Hypothalamus (tissue), 51 donors: ENCODE measurements at regions not wholly inside any gene's neighbourhood (a gene's known extent, or its start where the extent isn't known, plus 50 kb on each side); places are given as distances from the start of the nearest gene placed in this dataset.

ENCODE experiments used
- DNase-seq, 51 donors: peaks; one replicate each; lab custom pipeline; 2025; lab: John Stamatoyannopoulos, UW

DNA sequence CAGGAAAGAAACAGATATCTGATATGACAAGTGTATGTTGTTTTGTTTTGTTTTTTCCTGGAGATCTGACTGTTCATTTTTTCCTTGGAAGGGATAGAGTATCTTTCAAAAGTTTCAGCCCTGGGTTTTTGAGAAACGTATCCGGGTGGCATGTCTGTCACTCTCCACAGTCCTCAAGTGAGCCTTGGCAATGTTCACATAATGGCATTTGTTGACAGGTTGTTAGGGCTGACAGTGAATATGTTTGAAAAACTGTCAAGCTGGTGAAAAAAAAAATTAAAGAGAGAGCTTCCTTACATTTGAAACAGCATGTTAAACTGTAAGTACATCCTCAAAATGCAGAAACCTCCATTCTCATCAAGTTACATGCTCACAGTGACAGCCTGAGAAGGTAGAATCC, 113.0 kb upstream of the DYNLRB2 start:
- DNase-seq, result no peak

DNA sequence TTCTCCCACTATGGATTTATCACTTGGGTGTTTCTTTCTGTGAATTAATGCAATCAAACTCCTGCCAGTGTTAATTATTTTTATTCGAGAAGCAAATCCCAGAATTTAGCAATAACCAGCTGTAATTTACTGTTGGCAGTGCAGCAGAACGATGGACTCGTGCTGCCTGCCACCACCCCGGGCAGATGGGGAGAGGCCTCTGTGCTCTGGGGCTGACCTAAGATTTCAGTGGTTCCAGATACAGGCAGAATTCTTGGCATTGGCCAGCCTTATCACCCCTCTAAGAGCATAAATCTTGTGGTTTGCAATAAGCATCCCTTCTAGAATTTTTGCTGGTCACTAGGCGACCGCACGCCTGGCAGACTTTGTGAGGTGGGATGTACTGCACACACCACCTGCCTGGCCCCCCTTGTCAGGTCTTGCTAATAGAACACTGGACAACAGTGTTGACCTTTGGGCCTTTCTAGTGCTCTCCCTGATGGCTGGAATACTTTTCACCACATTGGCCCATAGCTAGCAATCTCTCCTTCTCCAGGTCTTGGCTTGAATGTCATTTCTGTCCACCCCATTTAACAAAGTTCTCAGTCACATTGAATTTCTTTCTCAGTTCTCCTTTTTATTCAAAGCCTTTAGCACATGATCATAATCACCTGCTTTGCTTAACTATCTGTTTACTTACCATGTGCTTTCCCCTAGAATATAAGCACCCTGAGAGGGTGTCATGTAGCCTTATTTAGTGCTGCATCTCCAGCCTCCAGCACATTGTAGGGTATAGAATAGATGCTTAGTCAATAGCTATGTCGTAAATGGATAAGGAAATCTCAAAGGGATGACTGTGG, 122.1 kb upstream of the DYNLRB2 start:
- DNase-seq, result no peak

DNA sequence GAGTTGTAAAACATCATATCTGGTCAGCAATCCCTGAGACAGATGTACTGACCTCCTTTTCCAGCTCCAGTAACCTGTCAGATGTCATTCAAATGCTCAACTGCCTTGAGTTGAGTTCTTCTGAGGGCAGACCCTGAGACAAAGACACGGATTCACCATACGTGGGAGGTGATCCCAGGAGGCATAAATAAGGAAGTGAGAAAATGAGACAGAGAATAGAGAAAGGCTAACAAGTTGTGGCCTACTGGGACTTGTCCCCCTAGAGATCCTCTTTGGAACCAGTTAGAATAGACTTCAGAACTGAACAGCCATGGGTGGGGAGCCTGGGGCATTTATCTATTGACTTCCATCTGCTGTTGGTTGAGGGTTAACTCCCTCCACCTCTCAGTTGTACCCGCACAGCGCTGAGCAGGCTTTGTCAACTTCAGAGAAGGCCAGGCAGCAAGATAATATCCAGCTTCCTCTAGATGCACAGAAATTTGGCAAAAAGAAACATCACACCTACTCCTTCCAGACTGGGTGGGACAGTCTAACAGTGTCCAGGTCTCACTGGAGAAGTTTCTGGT, 123.0 kb upstream of the DYNLRB2 start:
- no peak for DNase-seq

DNA sequence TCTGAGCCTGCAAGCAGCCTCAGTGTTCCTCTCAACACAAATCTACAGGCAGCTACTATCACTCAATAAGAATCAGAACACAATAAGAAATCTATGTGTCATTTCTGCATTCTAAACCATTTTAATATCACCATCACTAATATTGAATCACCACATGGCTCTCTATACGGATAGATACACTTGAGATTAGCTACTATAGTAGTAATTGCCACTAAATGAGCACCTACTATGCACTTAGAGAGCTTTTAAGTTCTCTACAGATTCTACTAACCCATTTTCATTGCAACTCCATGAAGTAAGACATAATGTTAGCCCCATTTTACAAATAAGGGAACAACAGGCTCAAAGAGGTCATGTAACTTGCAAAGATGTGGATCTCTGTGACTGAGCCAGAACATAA, 132.8 kb upstream of the DYNLRB2 start:
- no peak for DNase-seq

DNA sequence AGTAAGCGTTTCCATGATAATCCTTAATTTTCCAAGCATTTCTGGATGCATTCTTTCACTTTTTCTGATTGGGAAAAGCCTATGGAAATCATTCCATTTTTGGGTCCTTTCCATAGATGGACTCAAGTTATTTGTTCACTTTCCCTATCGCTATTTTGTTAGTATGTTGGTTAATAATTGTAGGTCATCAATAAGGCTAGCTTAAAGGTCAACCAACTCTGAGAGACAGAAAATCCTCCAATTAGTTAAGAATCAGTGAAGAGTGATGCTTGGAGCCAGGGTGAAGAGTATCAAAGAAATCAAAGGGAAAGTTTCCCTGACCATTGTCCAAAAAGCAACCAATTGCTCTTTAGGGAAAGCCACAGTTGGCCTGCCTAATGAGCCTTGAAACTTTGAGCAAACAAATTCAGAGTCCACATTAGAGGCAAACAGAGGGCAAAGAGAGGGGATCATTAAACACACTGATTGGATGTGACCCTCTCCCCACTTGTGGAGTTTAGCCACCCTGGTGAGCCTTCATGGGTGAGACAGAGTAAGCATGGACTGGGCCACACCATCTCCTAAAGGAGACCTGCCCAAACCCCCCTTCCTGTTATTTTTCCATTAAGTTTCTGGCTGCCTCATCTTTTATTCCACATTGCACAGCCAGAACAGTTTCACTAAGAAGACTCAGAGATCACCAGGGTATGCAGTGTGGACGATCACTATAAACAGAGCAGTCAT, 133.4 kb upstream of the DYNLRB2 start:
- DNase-seq, result no peak

DNA sequence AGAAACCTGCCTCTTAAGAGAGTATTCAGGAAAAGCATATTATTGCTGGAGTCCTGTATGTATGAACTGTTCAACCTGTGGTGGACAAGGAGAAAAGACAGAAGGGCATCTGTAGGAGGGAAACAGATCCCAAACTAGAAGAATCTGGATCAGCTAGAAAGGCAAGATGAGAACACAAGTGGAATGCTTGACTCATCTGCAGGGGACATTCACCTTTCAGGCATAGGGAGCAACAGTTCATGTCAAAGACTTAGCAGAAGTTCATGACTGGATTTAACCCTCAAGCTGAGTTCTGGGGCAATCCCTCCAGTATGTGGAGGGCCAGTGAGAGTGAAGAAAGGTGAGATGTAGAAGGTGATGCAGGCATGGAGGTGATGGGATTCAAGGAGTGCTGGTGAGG, 135.9 kb upstream of the DYNLRB2 start:
- DNase-seq, result no peak

DNA sequence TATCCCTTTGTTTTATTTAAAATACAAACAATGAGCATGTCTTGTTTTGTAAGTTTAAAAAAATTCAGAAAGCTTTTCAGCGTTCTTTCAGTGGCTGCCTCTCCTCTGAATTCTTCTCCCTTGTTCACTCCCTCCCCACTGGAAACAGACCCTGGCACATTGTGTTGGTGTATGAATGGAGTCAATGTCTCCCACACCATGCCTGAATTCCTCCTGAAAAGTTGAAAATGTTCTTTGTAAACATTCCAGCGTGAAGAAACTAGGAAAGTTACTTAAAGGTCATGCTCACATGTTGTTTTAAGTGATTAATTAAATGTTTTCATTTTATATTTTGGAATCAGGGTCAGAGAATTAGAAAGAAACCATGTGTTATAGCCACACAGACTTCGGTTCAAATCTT, 136.9 kb upstream of the DYNLRB2 start:
- DNase-seq, result peak in 1 of 51 donors; percentile 0

DNA sequence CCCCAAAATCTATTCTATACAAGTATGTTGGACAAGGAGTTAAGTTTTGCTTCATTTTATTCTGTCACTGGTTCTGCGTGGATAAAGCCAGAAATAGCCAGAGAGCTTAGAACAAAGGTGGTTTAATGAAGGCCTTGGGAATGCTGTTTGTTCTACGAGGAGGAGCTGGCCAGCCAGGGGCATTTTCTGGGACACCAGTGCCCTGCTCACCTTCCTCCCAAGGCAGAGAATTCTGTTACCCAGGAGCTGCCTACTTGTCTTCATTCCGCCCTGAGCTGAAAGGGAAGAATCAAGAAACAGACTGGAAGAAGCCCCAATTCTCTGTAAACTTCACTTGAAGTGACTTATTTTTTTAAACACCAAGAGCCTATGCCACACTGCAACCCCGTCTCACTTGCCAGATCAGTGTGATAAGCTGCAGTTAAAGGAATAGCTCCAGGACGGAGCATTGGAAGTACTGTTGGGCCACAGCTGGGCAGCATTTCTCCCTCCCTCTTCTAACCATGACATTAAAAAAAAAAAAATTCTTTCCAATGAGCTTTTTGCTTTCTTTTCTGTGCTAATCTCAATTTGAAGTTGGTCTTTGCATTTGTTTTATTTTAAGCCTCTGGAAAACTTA, 149.8 kb upstream of the DYNLRB2 start:
- peak in 3 of 51 donors; percentile 2 to 42 (median 2) for DNase-seq

DNA sequence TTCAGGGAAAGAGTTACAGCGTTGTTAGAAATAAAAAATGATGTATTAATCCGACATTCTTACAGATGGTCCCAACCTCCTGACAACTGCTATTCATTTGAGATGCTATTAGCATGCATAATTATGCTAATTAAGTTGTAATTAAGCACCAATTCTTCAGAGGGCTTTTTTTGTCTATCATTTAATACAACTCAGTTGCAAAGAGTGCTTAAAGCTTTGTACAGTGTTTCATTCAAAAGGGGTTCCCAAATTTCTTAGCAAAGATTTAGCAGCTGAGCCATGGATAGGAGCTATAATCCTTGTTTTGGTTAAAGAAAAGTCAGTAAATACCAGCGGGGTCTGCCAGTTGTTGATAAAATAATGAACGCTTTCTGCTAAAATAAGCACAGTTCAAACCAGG, 150.7 kb upstream of the DYNLRB2 start:
- no peak for DNase-seq

DNA sequence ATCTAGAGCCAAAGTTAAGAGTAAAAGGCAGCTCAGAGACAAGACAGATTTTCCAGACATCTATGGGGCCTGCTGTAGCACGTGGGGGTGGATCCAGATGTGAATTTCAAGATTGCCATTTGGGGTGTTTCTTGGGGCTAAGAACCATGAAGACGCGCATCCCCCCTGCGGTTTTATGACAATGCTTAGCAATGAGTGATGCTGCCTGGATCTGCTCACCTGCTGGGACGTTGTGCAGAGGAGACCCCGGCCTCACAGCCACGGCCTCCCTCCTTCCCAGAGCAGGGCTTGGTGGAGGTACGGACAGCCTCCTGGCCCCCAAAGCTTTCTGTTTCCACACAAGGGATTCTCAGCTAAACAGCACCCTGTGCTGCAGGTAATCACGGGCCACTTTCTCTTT, 151.5 kb upstream of the DYNLRB2 start:
- no peak for DNase-seq

DNA sequence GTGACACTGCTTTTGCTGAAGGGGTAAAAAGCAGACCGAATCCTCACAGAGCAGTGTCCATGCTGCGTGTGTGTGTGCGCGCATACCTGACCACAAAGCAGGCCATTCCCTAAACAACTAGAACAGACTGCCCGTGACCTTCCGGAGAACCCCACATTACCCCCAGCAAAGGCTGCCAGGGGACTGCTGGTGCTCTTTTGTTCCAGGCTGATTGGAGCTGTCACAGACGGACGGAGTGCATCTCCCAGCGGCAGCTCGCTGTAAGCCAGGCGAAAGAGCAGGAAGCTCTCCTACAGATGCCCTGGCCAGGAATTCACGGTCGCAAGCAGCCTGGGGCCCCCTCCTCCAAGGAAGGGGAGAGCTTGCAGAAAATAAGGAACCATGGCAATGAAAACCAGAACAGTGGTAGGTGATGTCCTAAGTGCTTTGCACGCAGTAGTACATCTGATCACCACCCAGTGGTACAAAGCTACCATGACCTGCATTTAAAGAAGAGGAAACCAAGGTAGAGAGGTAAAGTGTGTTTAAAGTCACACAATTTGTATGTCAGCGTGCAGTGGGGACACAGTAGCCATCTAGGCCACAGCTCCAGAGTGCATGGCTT, 153.4 kb upstream of the DYNLRB2 start:
- DNase-seq, result no peak

DNA sequence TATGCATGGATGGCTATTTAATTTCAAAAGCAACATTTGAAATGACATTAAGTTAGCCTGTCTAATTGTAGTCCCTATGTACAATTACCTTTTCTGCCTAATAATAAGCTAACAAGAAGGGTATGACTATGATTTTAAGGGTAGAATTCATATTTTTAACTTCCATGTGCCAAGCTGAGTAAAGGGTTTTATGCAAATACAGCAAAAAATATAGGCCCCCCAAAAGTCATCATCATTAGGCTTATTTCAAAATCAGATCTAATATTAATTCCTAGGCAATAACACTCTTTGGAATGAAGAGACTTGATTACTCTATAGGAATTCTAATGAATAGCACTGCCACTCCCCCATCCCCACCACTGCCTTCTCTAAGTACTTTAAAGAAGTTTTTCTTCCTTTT, 155.9 kb upstream of the DYNLRB2 start:
- no peak for DNase-seq

DNA sequence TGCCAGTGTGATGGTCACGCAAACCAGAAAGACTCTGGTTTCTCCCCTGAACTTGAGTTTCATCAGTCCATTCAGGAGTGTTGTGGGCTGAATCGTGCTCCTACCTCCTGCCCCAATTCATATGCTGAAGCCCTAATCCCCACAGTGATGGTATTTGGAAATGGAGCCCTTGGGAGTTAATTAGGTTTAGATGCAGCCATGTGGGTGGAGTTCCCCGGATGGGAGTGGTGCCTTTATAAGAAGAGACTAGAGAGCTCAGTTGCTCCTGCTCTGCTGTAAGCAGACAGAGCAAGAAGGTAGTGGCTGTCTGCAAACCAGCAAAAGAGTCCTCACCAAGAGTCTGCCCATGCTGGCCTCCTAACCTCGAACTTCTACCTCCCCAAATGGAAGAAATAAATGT, 160.3 kb upstream of the DYNLRB2 start:
- no peak for DNase-seq

DNA sequence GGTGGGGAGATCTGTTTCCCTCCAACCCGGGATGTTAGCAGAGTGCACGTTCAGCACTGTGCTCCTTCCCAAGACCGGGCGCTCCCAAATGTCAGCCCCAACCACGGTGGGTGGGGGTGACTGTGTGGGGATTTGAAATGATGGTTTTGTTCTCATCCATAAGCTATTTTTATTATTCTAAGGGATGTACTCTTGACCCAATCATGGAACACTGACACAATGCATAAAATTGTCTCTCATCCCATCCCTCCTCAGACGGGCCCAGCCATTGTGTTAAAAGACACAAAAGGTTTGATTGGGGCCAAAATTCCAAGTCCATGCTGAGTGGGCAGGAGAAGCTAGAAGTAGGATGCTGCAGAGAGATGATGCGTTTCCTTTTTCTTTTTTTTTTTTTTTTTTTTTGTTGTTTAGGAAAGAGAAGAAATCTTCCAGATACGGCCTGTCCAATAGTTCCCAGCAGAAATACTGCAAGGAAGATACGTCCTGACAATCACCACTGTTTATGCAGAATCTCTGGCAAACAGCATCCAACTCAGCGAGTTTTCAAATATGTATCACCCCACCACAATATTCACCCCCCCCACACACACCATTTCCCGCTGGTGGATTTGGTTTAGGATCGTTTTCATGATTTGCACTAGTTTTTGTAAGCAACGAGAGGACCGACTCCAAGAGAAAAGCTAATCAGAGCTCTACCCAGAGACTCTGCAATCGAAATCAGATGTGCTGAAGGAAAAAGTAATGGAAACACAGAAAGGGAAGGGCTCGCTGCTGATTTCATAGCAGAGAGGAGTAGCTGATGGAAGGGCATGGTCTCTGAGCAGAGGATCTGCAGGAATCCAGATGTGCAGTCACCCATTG, 163.5 kb upstream of the DYNLRB2 start:
- no peak for DNase-seq

DNA sequence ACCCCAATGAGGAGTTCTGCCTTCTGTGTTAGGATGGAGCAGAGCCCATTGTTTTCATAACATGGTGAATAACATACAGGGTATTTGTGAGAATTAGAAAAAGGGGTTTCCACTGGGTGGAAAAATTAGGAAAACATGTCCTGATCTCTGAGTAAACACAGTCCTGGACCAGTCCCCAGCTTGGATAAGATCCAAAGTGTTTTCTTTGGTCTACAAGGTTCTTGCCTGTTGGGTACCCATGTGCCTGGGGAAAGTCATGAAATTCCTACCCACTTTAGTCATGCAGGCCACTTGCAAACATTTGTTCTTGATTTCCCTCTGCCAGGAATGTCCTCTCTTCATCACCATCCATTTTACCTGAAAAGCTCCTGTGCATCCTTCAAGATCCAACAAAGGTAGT, 164.8 kb upstream of the DYNLRB2 start:
- DNase-seq, result no peak

DNA sequence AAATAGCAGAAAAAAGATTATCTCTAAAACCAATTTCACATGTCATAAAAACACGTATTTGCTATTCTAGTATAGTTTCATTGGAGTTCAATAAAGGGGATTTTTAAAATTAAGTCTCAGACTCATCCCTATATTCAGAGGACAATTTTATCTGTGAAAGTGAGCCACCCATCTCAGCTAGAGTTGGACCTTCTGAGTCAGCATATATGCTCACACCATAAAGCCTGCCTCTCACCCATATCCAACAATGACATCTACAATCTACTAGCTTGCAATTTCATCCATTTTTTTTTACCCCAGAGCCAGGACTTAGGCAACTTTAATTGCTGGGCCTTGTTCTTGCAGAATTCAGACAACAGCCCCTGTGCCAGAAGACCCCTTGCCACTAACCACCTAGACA, 165.3 kb upstream of the DYNLRB2 start:
- no peak for DNase-seq

DNA sequence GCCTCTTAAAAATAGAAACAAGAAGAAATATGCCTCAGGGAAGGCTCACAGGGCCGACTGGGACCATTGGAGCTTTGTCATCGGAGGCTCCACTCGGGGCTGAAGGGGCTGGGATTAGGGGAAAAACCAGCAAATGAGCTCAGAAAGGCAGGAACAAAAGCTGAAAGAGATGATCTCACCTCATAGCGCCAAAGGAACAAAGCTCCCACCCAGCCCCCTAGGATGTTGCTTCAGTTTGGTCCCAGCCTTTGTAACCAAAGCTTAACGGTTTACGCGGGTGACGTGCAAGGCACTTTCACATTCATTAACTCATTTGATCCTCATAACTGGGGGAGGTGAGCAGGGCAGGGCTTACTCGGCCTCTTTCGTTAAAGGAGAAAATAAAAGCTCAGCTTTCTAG, 168.5 kb upstream of the DYNLRB2 start:
- no peak for DNase-seq

DNA sequence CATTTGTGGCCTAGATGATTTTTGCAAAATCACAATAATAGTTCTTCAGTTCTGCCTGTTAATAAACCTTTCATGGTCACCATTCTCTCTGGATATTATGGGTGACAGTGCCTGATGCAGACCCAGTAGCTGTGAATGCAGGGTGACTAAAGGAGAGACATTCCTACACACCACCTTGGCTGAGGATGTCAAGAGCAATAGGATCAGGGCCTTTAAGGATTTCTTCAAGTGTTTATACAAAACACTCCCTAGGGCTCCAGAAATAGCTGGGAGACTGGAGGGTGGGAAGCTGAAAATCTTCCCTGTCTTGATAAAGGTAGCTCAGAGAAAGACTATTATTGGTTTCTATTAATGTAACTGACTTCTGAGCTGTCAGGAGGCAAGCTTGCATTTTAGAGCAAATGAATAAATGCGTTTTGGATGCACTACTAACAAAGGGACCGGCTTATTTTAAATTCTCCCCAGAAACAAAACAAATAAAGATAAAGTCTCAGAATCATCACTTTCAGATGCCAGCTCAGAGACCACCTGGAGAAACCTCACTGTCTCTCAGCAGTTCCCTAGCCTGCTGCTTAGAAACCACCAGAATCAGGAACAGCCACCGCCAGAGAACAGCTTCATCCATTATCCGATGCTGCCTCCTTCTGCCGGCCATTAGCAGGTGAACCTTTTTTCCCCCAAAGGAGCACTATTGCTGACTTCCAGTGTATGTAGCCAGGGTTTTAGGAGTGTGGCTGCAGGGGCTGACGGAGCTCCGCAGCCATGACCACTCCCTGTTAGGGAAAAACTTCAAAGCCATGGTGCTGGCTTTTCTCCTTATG, 171.4 kb upstream of the DYNLRB2 start:
- DNase-seq, result peak in 31 of 51 donors; percentile 2 to 52 (median 26)

DNA sequence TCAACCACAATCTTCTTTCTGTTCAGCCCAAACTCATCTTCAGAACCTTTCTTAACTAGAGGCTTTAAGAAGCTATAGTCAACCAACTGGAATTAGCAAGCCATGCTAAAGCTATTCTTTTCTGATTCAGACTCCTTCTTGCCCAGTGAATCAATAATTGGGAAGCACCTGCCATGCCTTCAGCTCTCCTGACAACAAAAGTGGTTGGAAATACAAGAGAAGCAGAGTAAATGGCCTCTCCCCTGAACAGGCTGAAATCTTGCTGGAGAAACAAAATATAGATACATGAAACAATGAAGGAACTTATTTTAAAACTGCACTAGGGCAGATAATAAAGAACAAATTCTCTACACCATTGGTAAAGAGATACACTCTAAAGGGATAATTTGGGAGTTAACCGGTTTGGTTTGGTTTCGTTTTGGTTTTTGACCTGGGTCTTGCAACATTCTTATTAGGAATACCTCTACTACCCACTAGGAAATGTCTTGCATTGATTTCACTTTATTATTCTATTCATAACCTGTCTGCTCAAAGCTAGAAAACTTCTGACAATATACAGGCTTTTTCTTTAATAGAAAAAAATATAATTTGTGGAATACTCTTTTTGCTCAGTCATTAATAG, 173.6 kb upstream of the DYNLRB2 start:
- DNase-seq, result no peak
